ENCODE measurements at regions not wholly inside any gene's neighbourhood (a gene's known extent, or its start where the extent isn't known, plus 50 kb on each side); places are given as distances from the start of the nearest gene placed in this dataset.

- no peak overlapping the region for H3K4me3 ChIP-seq (ENCODE audit: low read depth, low read length)
- DNase-seq (ENCODE audit: low read depth): no peak
- TF ChIP-seq CTCF (IDR thresholded peaks at IDR 0.05; ENCODE audit: insufficient read depth, low read depth, low read length): no peak
Observed at GRCh38 chr4:92071587-92071986, 232.2 kb upstream of the GRID2 start.

- DNase-seq (ENCODE audit: low read depth): no peak
- no peak for TF ChIP-seq CTCF (IDR thresholded peaks at IDR 0.05; ENCODE audit: insufficient read depth, low read depth, low read length)
- no peak overlapping the region for H3K4me3 ChIP-seq (ENCODE audit: low read depth, low read length)
Observed at GRCh38 chr4:92074839-92075238, 228.9 kb upstream of the GRID2 start.

- DNase-seq (ENCODE audit: low read depth): no peak
- H3K4me3 ChIP-seq (ENCODE audit: low read depth, low read length): no peak overlapping the region
- no peak for TF ChIP-seq CTCF (IDR thresholded peaks at IDR 0.05; ENCODE audit: insufficient read depth, low read depth, low read length)
Observed at GRCh38 chr4:92090887-92091286, 212.9 kb upstream of the GRID2 start.

- H3K4me3 ChIP-seq (ENCODE audit: low read depth, low read length): no peak overlapping the region
- DNase-seq (ENCODE audit: low read depth): no peak
- no peak for TF ChIP-seq CTCF (IDR thresholded peaks at IDR 0.05; ENCODE audit: insufficient read depth, low read depth, low read length)
Observed at GRCh38 chr4:92091335-92091734, 212.4 kb upstream of the GRID2 start.

- TF ChIP-seq CTCF (IDR thresholded peaks at IDR 0.05; ENCODE audit: insufficient read depth, low read depth, low read length): no peak
- no peak overlapping the region for H3K4me3 ChIP-seq (ENCODE audit: low read depth, low read length)
- no peak for DNase-seq (ENCODE audit: low read depth)
Observed at GRCh38 chr4:92099861-92100260, 203.9 kb upstream of the GRID2 start.

GRCh38 chr4:92100975-92101374 lies 202.8 kb upstream of the GRID2 start:
- no peak for TF ChIP-seq CTCF (IDR thresholded peaks at IDR 0.05; ENCODE audit: insufficient read depth, low read depth, low read length)
- DNase-seq (ENCODE audit: low read depth): no peak
- H3K4me3 ChIP-seq (ENCODE audit: low read depth, low read length): no peak overlapping the region

- no peak for TF ChIP-seq CTCF (IDR thresholded peaks at IDR 0.05; ENCODE audit: insufficient read depth, low read depth, low read length)
- H3K4me3 ChIP-seq (ENCODE audit: low read depth, low read length): no peak overlapping the region
- peak; percentile 0 for DNase-seq (ENCODE audit: low read depth)
Observed at GRCh38 chr4:92101737-92102172, 202.0 kb upstream of the GRID2 start.
